Mesenchymal stem cell (in vitro differentiated cells and primary cell): ENCODE measurements at regions not wholly inside any gene's neighbourhood (a gene's known extent, or its start where the extent isn't known, plus 50 kb on each side); places are given as distances from the start of the nearest gene placed in this dataset.

Source experiments
- DNase-seq: peaks from one replicate; pipeline ENCODE4 v3.0.0-alpha.2; 2013
- H2AFZ ChIP-seq: one replicate; pipeline ENCODE4 v1.6.1; 2013; ENCODE audit warnings: low read depth, mild to moderate bottlenecking, control low read depth, inconsistent platforms, low read length, moderate library complexity
- H2AK5ac ChIP-seq: 2 replicates; pipeline ENCODE4 v1.6.1; 2013; ENCODE audit warnings: low read length, moderate library complexity, mild to moderate bottlenecking, inconsistent platforms; ENCODE audit not compliant: severe bottlenecking
- H2BK120ac ChIP-seq: one replicate; pipeline ENCODE4 v1.6.1; 2013; ENCODE audit warnings: low read depth, mild to moderate bottlenecking, inconsistent platforms, low read length, moderate library complexity
- H2BK12ac ChIP-seq, 2 experiments: one replicate each; pipeline ENCODE4 v1.6.1; 2013; ENCODE audit warnings: inconsistent platforms in 2 of 2, low read length in 2 of 2, mild to moderate bottlenecking in 2 of 2, moderate library complexity in 2 of 2, control low read depth in 1 of 2
- H2BK15ac ChIP-seq: one replicate; pipeline ENCODE4 v1.6.1; 2013; ENCODE audit warnings: mild to moderate bottlenecking, low read depth, inconsistent platforms; ENCODE audit not compliant: poor library complexity, severe bottlenecking
- H2BK5ac ChIP-seq: 2 replicates; pipeline ENCODE4 v1.6.1; 2013; ENCODE audit warnings: low read depth, mild to moderate bottlenecking, low read length, control low read depth, inconsistent platforms; ENCODE audit not compliant: poor library complexity, severe bottlenecking
- H3K14ac ChIP-seq, 2 experiments: one replicate each; pipeline ENCODE4 v1.6.1; 2013; ENCODE audit warnings: inconsistent platforms in 2 of 2, low read length in 2 of 2, control low read depth in 1 of 2, mild to moderate bottlenecking in 1 of 2, moderate library complexity in 1 of 2
- H3K18ac ChIP-seq, 2 experiments: one replicate each; pipeline ENCODE4 v1.6.1; 2013; ENCODE audit warnings: inconsistent platforms in 2 of 2, low read length in 2 of 2, control low read depth in 1 of 2, low read depth in 1 of 2, mild to moderate bottlenecking in 1 of 2
- H3K23ac ChIP-seq, 2 experiments: one replicate each; pipeline ENCODE4 v1.6.1; 2013; ENCODE audit warnings: inconsistent platforms in 2 of 2, low read length in 2 of 2, mild to moderate bottlenecking in 2 of 2, moderate library complexity in 2 of 2, control low read depth in 1 of 2
- H3K27ac ChIP-seq: 2 replicates; pipeline ENCODE4 v1.5.1; 2013; ENCODE audit warnings: mild to moderate bottlenecking, moderate library complexity, low read length, control low read depth, inconsistent platforms; ENCODE audit not compliant: poor library complexity, severe bottlenecking
- H3K27me3 ChIP-seq, 2 experiments: 2 replicates each; pipeline versions ENCODE4 v1.6.1 to v1.7.0; 2013; ENCODE audit warnings: low read length in 2 of 2, mild to moderate bottlenecking in 2 of 2, moderate library complexity in 2 of 2, control low read depth in 1 of 2, inconsistent platforms in 1 of 2; ENCODE audit not compliant: control insufficient read depth in 1 of 2, insufficient read depth in 1 of 2
- H3K36me3 ChIP-seq, 2 experiments: 2 replicates each; pipeline versions ENCODE4 v1.6.1 to v1.7.0; 2013; ENCODE audit warnings: low read length in 2 of 2, control low read depth in 1 of 2, inconsistent platforms in 1 of 2, low read depth in 1 of 2, mild to moderate bottlenecking in 1 of 2; ENCODE audit not compliant: insufficient read depth in 2 of 2, control insufficient read depth in 1 of 2
- H3K4ac ChIP-seq, 2 experiments: one replicate each; pipeline ENCODE4 v1.6.1; 2013; ENCODE audit warnings: inconsistent platforms in 2 of 2, low read length in 2 of 2, mild to moderate bottlenecking in 2 of 2, moderate library complexity in 2 of 2, control low read depth in 1 of 2, low read depth in 1 of 2
- H3K4me1 ChIP-seq: 2 replicates; pipeline ENCODE4 v1.6.1; 2013; ENCODE audit warnings: low read depth, low read length, control low read depth; ENCODE audit not compliant: control insufficient read depth, insufficient read depth
- H3K4me2 ChIP-seq: 2 replicates; pipeline ENCODE4 v1.6.1; 2013; ENCODE audit warnings: low read length, mild to moderate bottlenecking, inconsistent platforms; ENCODE audit not compliant: poor library complexity, severe bottlenecking
- H3K4me3 ChIP-seq, 2 experiments: 2 replicates each; pipeline versions ENCODE4 v1.5.1 to v1.7.0; 2013; ENCODE audit warnings: low read length in 2 of 2, mild to moderate bottlenecking in 2 of 2, control low read depth in 1 of 2, low read depth in 1 of 2; ENCODE audit not compliant: insufficient read depth in 1 of 2
- H3K79me1 ChIP-seq: replicated peaks from 2 replicates; pipeline ENCODE4 v1.6.1; 2013; ENCODE audit warnings: mild to moderate bottlenecking, control low read depth, low read length, inconsistent platforms; ENCODE audit not compliant: poor library complexity, severe bottlenecking
- H3K9ac ChIP-seq: 2 replicates; pipeline ENCODE4 v1.7.0; 2013; ENCODE audit warnings: mild to moderate bottlenecking, low read length, moderate library complexity
- H3K9me3 ChIP-seq: 2 replicates; pipeline ENCODE4 v1.7.0; 2013; ENCODE audit warnings: mild to moderate bottlenecking, low read length; ENCODE audit not compliant: control insufficient read depth
- H4K8ac ChIP-seq: one replicate; pipeline ENCODE4 v1.6.1; 2013; ENCODE audit warnings: inconsistent platforms, mild to moderate bottlenecking, low read length, moderate library complexity
- H4K91ac ChIP-seq: one replicate; pipeline ENCODE4 v1.6.1; 2013; ENCODE audit warnings: mild to moderate bottlenecking, low read length, inconsistent platforms
- WGBS: methylation state at CpG from one replicate; pipeline ENCODE4 v1.1.7; 2013; ENCODE audit warnings: mixed read lengths; 5-methylcytosine and 5-hydroxymethylcytosine counted together

- Histone ChIP-seq H3K27ac (no peak overlapping the region), H2BK15ac (no peak overlapping the region), H3K4me3 (no peak overlapping the region), H3K4me2 (no peak overlapping the region), H3K14ac (no peak overlapping the region), H3K18ac (no peak overlapping the region), H4K91ac (no peak overlapping the region), H3K4ac (no peak overlapping the region), H3K27me3 (no peaks in the 10 kb centered on the region), H2BK5ac (no peak overlapping the region), H3K79me1 (no peaks in the 10 kb centered on the region), H3K36me3 (no peaks in the 10 kb centered on the region), H3K9ac (no peak overlapping the region), H2BK120ac (no peak overlapping the region), H4K8ac (no peak overlapping the region), H2BK12ac (no peak overlapping the region), H2AK5ac (no peak overlapping the region), H2AFZ (no peak overlapping the region), H3K23ac (no peak overlapping the region), H3K4me1 (no peaks in the 10 kb centered on the region), H3K9me3 (no peaks in the 10 kb centered on the region)
- WGBS = no CpG with 5 or more reads among the region's 1 CpG
- DNase-seq = no peak
Observed at GRCh38 chr7:20466543-20467021, 135.9 kb downstream of the ITGB8 start.

GRCh38 chr7:20470082-20470481, 139.4 kb downstream of the ITGB8 start:
- Histone ChIP-seq H3K79me1 (no peaks in the 10 kb centered on the region), H2AFZ (no peak overlapping the region), H3K36me3 (no peaks in the 10 kb centered on the region), H3K4me2 (no peak overlapping the region), H3K4ac (no peak overlapping the region), H2AK5ac (no peak overlapping the region), H4K8ac (no peak overlapping the region), H2BK12ac (no peak overlapping the region), H2BK5ac (no peak overlapping the region), H3K27ac (no peak overlapping the region), H3K4me3 (no peak overlapping the region), H3K18ac (no peak overlapping the region), H3K23ac (no peak overlapping the region), H3K14ac (no peak overlapping the region), H3K4me1 (no peaks in the 10 kb centered on the region), H3K9me3 (no peaks in the 10 kb centered on the region), H3K27me3 (no peaks in the 10 kb centered on the region), H3K9ac (no peak overlapping the region), H2BK120ac (no peak overlapping the region), H4K91ac (no peak overlapping the region), H2BK15ac (no peak overlapping the region)
- WGBS = no CpG with 5 or more reads among the region's 1 CpG
- no peak for DNase-seq

DNA sequence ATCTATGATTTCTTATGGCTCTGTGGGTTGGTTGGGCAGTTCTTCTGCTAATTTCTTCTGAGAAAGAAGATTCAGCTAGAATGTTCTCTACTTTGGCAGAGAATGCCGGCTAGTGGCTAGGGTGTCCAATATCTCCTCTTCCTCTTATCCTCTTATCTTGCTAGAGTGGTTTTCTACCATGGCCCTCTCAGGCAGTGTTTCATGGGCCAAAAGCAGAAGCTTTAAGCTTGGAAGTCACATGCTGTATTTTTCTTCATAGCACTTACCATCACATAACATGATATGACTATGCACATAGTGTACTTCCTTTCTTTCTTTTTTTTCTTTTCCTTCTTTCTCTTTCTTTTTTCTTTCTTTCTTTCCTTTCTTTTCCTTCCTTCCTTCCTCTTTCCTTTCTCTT, 140.0 kb downstream of the ITGB8 start:
- H3K23ac ChIP-seq = no peak overlapping the region
- 98% methylated on average over 1 of the region's 1 CpG for WGBS
- H3K14ac ChIP-seq = no peak overlapping the region
- H2AK5ac ChIP-seq = no peak overlapping the region
- H2BK5ac ChIP-seq = no peak overlapping the region
- H3K9ac ChIP-seq = no peak overlapping the region
- no peak overlapping the region for H2BK15ac ChIP-seq
- no peaks in the 10 kb centered on the region for H3K27me3 ChIP-seq
- no peak overlapping the region for H2BK120ac ChIP-seq
- H3K79me1 ChIP-seq = no peaks in the 10 kb centered on the region
- no peak overlapping the region for H3K27ac ChIP-seq
- H3K9me3 ChIP-seq = no peaks in the 10 kb centered on the region
- no peak overlapping the region for H4K8ac ChIP-seq
- H3K4me3 ChIP-seq = no peak overlapping the region
- no peak for DNase-seq
- no peak overlapping the region for H3K4me2 ChIP-seq
- no peaks in the 10 kb centered on the region for H3K36me3 ChIP-seq
- H3K4me1 ChIP-seq = no peaks in the 10 kb centered on the region
- H4K91ac ChIP-seq = no peak overlapping the region
- H2AFZ ChIP-seq = no peak overlapping the region
- H2BK12ac ChIP-seq = no peak overlapping the region
- H3K4ac ChIP-seq = no peak overlapping the region
- H3K18ac ChIP-seq = no peak overlapping the region

DNA sequence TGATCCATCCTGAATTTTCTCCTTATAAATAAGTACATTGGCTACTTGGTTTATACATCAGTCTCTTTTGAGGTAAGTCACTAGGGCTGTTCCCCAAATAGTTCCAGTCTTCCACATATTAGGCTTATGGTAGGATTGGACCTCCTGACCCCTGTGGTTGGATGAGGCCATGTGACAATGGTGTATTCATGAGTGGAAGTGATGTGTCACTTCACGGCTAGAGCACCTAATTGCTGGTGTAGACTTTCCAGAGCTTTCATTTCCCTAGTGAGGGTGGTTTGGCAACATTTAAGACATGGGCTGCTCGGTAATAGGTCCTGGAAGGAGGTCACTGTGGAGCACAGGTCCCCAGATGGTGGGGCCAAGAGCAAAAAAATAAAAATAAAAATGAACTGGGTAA, 141.2 kb upstream of the ABCB5 start:
- Histone ChIP-seq H3K9me3 (no peaks in the 10 kb centered on the region), H3K18ac (no peak overlapping the region), H3K14ac (no peak overlapping the region), H2BK5ac (no peak overlapping the region), H3K27me3 (no peaks in the 10 kb centered on the region), H2BK12ac (no peak overlapping the region), H3K4me2 (no peak overlapping the region), H2BK15ac (no peak overlapping the region), H3K23ac (no peak overlapping the region), H2AFZ (no peak overlapping the region), H3K79me1 (no peaks in the 10 kb centered on the region), H3K4me1 (no peaks in the 10 kb centered on the region), H3K36me3 (no peaks in the 10 kb centered on the region), H3K9ac (no peak overlapping the region), H2BK120ac (no peak overlapping the region), H2AK5ac (no peak overlapping the region), H3K4ac (no peak overlapping the region), H4K8ac (no peak overlapping the region), H3K4me3 (no peak overlapping the region), H4K91ac (no peak overlapping the region), H3K27ac (no peak overlapping the region)
- DNase-seq = no peak
- WGBS = 75% methylated on average over 2 of the region's 2 CpGs
